GM19328 (cell line): ENCODE measurements at regions not wholly inside any gene's neighbourhood (a gene's known extent, or its start where the extent isn't known, plus 50 kb on each side); places are given as distances from the start of the nearest gene placed in this dataset.

Experiments
- ATAC-seq: cut with Tn5 transposase; IDR thresholded peaks from one replicate; pipeline ENCODE4 v1.9.1; 2021; ENCODE audit warnings: mild to moderate bottlenecking, moderate library complexity; ENCODE audit not compliant: unreplicated experiment

DNA sequence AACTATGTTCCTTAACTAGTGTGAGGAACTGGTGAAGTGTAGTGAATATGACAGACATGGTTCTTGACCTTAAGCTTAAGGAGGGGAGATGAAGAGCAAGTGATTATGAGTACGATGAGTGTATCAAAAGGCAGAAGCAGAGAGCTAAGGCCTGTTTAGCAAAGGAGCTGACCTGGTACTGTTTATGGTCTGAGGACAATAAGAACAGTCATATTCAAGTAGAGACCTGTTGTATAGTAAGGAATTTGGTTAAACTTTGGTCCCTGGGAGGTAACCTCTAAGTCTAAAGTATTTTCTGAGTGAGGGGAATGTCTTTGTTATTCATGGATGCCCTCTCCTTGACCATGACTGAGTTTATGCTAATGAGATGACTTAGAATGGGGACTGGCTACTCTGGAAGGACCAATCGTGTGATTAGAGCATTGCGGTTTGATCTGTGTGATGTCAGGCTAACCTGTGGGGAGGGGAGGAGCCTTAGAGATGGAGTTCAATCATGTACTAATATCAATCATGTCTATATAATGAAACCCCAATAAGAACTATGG lies 389.3 kb downstream of the BMP4 start:
- no peak for ATAC-seq

DNA sequence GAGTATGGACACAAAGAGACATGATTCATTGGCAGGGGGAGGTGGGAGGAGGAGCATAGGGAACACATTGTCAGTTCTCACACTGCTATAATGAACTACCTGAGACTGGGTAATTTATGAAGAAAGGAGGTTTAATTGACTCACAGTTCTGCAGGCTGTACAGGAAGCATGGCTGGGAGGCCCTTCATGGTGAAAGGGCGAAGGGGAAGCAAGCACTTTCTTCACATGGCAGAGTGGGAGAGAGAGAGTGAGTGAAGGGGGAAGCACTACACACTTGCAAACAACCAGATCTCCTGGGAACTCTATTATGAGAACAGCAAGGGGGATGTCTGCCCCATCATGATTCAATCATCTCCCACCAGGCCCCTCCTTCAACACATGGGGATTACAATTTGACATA lies 391.8 kb downstream of the BMP4 start:
- no peak for ATAC-seq

DNA sequence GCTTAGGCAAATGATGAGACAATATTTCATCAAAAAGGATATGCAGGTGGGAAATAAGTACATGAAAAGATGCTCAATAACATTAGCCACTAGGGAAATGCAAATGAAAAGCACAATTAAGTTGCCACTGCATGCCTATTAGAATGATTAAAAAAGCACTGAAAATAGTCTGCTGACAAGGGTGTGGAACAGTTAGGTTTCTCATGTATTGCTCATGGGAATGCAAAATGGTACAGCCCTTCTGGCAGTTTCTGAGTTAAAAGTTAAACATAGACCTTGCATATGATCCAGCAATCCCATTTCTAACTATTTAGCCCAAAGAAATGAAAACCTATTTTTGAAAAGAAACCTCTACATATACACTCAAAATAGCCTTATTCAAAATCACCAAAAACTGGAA lies 393.0 kb downstream of the BMP4 start:
- ATAC-seq = no peak

DNA sequence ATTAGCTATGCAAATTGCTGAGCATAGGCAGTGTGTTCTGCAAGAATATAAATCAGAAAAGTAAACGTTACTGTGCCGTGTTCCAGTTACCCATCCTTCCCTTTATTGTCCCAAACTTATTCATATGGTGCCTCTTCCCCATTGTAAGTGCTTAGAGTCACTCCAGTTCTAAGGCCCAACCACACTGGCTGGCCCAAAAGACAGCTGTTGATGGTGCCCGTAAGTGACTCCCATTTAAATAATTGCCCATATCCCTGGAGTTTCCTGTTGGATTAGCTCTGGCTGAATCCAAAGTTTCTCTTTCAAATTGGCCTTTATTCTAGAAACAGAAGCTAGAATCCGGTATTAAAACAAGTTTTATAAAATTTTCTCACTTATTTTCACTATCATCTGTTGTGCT lies 400.1 kb upstream of the DDHD1 start:
- ATAC-seq = no peak

DNA sequence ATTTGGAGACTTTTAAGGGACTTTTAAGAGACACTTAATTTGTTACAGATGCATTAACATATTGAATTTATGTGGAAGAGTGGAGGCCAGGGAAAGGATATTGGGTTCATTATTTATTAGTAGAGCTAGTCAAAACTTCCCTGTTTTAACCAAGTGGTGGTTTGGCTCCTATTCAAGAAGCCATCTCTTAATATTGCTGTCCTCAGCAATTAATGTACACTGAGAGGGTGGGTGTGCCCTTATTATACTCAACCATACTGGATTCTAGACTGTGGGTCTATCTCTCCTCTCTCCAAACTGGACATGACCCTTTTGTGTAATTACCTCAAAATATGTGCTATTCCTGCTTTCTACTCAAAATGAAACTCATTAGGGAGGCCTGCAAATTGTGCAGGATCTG lies 398.7 kb upstream of the DDHD1 start:
- no peak for ATAC-seq

DNA sequence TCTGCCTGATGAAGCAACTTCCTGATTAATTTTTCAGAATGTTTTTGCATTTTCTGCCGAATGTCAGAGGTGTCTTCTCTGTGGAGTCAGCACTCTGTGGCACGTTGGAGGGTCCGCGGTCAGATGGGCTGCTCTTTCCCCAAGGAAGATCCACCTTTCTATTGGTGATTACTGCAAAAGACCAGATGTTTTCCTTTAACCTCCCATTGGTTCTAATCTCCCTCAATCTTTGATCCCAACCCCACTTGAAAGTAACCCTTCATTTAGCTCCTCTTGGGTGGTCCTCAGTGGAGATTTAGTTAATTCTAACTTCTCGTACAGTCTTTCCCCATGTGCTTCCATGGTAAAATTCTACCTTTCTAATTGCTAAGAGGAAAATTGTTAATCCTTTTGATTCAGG lies 397.7 kb upstream of the DDHD1 start:
- no peak for ATAC-seq

DNA sequence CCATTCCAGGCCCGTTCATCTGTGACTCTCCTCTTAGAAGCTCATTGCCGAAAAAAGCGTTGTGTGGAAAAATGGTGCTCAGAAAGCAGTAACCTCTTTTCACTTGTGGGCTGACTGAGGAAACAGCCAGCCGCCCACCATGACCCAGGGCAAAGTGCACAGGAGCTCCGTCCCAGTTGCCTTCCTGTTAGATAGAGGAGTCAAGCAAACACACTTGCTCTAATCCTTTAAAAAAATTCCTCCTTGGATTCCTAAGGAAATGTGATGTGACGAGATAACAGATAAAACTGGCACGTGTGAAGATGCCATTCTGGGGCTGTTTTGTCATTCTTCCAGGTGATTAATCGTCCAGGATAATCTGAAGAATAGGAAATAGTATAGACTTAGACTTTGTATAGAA lies 396.8 kb upstream of the DDHD1 start:
- ATAC-seq = no peak

DNA sequence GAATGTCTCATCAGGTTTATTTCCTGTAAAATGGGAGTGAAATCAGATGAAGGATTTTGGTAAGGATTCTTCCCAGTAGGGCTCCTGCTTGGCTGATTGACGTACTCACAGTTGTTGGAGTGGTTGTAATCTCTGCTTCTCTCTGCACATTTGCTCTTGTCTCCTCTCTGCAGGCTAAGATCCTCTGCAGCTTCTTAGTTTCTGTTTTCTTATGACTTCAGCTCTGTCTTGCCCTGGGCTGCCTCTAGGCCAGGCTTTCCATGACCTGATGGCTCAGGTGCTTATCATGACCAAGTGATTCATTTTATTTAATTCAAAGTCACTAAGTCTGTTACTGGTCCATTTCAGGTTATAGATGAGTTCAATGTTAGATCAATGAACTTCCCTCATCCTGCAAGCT lies 394.5 kb upstream of the DDHD1 start:
- no peak for ATAC-seq

DNA sequence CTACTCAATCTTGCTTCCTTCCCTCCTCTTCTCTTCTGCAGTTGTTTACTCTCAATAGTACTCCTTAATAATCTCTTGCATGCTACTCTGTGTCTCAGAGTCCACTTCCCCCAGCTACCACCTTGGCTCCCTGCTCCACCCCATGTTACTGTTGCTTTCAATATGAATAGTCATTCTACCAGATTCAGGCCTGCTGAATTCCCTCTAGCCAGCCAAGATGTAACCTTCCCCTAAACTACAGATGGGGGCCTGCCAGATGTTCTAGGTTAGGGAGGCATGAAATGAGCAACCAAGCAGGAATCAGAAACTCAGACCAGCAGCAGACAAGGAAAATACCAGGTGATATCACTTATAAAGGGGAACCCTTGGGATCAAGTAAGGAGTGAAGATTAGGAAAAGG lies 392.1 kb upstream of the DDHD1 start:
- ATAC-seq = no peak

DNA sequence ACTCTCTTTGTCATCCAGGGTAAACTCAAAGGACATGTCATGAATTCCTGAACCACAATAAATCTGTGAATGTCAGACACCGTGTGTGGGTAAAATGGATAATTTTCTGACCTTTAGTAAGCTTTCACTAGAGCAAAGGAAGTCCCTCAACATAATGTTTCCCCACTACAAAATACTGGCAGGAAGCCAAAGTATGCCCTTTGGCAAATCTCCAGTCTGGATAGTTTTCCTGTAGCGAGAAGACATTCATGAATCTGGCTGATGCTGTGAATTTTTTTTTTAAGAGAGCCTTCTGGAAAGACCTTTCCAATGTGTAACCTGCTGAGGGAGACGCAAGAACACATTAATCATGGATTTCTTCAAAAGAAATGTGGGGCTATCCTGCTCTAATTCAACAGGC lies 389.6 kb upstream of the DDHD1 start:
- ATAC-seq = no peak

DNA sequence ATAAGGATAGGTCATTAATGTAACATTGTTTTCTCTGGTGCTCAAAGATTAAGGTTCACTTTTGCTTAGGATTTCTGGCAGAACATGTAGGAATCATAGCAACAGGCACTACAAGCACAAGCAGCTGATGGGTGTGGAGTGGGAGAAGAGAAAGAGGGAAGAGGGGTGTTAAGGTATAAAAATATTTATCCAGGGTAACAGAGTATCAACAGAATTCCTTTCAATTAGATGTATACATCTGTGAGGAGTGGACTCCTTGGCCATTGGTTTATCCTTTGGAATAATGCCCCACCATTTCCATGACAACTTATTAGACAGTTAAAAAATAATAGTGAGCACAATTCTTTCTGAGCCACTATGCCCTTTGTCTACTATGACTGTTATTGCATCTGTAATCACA lies 388.3 kb upstream of the DDHD1 start:
- ATAC-seq = no peak

DNA sequence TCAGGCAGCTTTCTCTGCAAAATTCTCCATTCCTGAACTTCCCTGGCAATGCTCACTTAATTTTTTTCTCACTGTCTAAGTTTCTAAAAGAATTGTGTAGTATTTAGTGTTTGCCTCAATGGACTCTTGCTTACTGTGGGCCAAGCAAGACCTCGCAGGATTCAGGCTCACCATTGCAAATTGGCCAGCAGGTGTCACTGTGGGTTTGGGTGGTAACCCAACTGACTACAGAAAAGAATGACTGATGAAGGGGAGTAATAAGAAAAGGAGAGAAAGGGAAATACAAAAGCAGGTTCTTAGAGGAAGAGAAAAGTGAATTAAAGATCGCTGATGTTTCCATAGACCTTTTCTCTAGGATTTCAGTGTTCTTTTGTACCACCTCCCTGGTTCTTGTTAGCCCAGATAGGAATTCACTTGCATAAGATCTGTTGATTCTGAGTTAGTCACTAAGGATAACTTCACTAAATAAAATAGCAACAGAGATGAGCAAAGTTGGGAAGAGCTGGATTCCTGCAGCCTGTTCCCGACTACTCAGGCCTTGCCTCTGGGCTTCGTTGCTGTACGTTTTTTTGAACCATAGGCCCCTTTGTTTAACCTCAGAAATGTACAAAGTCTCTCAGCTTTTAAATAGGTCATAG lies 386.5 kb upstream of the DDHD1 start:
- peak; percentile 63 for ATAC-seq

DNA sequence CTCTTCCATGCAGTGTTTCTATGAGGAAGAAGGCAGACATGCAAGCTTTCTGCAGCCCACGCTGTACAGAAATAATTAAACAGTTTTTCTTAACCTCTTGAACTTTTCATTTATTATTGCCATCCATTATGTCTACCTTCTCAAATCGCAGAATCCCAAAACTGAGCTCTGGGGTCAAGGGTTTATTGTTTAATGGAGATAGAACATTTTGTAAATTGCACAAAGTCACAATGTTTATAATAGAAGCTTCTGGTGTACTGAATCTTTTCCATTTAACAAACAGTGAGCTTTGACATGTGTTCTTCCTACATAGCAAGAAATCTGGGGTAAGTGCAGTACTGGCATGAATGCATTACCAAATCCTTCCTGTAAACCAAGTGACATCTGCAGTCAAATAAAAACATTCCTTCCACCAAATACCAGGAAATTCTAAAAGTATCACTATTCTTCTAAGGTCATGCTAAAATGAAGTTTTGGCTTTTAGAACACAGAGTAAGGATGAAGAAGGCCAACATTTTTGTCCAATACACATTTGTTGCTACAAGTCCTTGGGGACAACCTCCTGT lies 385.3 kb upstream of the DDHD1 start:
- ATAC-seq = no peak

DNA sequence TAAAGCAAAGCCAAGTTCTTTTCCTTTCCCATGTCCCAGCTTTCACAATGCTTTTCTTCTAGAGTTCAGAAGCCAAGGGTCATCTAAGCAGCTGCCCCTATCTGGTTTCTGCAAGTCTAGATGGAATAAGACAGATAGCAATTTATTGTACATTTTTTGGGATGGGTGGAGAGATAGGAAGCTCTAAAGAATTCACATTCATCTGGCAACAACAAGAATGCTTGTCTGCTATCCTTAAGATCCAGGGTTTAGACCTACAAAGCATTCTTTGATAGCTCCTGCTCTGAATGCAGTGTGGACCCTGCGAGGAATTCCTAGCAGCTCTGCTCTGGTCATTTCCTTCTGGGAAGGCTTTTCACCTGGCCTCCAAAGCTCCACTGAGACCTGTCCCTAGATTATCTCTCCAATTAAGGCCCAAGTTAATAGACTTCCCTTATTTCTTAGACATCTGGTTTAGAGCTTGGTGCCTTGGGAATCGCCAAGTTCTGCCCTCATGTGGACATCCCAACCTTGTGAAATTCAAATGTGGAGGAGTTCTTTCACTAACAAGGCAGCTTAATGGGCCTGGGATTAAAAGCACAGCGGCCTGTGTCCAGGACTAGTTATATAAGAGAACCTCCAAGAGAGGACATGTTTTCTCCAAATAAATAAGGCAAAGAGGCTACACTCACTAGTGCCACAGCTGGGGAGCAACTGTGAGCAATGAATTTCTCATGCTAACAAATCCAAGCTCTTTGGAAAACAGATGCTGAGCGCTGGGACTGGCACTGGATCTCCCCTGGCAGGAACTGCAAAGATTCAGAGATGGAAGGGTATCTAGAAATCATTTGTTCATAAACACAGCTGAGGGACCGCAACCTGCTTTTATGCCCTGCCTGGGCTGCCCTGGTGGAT lies 384.5 kb upstream of the DDHD1 start:
- ATAC-seq = no peak

DNA sequence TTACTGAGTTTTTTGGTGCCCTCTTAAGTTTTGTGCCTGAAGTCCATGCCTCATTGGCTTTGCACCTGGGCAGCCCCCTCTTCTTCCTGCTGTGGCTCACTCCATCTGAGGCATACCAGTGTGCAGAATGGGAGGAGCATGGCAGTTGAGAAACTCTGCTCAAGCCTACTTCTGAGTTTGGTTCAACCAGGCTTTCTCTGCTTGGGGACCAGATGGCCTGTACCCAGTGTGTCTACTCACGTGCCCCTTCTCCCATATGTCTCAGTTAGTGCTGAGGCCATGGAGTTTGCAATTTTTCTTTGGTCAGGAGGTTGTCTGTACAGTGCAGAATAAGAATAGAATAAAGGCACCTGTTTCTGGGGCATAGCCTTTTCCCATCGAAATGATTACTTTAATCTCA lies 383.3 kb upstream of the DDHD1 start:
- ATAC-seq = no peak

DNA sequence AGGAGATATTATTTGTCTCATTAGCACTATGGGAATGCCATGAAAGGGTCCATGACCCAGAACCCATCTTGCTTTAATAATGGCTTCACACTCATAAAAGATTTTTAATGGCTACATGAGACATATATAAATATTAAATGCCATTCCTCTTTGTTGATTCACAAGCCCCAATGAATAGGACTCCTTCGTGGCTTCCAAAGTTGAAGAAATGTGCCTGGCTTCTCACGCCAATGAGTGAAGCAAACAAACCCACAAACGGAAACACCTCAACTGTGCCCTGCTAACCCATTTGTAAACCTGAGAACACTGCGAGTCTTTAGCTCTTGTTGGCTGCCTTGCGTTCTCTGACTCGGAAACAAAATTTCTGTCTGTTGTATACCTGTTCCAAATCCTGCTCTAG lies 381.7 kb upstream of the DDHD1 start:
- no peak for ATAC-seq

DNA sequence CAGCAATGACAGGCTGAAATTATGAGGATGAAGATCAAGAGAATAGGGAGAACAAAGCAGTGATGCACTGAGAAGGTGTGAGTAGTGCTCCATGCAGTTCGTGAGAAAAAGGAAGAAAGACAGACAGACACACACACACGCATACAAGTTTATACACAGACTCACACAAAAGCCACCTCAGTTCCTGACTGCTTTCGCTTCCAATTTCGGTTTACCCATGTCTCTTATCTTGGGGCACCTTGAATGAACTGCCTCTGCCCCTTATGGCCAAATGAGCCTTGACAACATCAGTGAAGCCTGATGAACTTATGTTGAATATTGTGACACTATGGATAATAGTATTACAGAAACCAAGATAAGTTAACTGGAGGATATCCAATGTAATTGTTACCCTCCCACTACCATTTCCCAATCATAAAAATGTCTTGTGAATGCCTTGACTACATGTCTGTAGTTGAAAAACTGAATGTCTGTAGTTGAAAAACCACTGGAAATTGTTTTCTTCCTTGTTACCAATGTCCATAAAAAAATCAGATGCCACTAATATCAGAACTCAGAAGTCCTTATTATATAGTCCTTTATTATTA lies 380.4 kb upstream of the DDHD1 start:
- ATAC-seq = no peak

DNA sequence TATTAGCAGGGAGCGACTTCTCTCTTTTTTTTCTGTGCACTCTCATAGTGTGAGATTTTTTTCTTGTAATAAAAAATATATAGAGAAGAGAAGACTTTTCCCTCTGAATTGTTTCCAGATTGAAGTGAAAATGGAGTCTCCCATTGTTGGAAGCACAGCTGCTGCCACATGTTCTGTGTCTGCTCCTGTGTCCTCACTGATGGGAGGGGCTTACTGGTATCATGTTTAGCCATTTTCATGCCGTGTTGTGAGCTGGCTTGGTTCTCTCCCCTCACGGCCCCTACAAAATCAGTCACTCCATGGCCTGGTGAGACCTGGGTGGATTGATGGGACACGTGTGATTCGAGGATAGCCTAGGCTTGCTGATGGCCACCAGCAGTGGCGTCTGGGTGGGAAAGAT lies 379.7 kb upstream of the DDHD1 start:
- no peak for ATAC-seq

DNA sequence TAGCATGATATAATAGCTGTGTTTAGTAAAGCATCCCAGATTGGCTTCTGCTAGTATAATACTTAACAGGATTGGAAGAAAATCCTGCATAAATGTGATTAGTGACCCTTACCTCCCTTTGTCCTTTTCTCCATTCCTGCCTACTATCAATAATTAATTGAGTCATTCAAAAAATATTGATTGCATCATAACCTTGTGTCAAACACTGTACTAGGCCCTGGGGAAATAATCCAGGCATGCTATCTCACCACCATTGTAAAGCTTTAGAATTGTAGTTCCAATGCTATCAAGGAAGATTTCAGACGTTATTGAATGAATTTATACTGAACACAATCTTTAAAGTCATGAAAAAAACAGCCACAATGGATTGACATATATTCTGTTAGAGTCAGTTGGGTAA lies 378.6 kb upstream of the DDHD1 start:
- ATAC-seq = no peak

DNA sequence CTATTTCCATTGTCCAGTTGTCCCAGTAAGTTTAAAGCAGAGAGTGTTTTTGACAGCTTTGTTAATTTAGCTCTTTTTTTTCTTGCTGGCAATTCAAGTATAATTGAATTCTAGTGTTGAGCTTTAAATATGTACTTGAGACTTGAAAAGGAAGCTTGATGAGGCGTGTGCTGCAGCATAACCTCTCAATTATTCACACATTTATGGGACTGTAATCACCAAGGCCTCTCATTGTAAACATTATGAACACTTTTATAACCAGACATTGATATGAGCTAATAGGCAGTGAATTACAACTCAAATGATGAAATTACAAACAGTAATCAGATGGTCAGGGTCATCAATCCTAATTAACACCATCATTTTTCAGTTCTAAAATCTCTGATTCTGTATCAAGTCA lies 378.0 kb upstream of the DDHD1 start:
- ATAC-seq = no peak

DNA sequence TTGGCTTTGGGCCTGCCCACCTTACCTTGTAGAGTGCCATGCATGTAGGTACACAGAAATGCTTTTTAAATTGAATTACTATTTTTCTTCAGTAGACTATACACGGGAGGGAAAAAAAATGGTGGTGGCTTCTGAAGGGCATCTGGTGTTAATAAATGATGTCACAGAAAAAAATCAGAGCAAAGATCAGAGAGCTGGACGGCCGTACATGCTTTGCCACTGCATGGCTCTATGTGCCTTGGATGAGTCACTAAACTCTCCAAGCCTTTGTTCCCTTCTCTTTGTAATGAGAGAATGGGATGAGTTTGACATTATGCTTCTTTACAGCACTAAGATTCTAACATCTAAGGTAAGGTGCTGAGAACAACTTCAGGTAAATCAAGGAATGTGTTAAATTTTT lies 376.4 kb upstream of the DDHD1 start:
- ATAC-seq = no peak
